ENCODE measurements at regions not wholly inside any gene's neighbourhood (a gene's known extent, or its start where the extent isn't known, plus 50 kb on each side); places are given as distances from the start of the nearest gene placed in this dataset.

GRCh38 chr18:22523481-22523880 lies 105.8 kb upstream of the CTAGE1 start:
- TF ChIP-seq POLR2AphosphoS5 (IDR thresholded peaks at IDR 0.05; ENCODE audit: borderline replicate concordance, low read depth, low read length) (no peak), EZH2 (IDR thresholded peaks at IDR 0.05) (no peak)
